ENCODE measurements at regions not wholly inside any gene's neighbourhood (a gene's known extent, or its start where the extent isn't known, plus 50 kb on each side); places are given as distances from the start of the nearest gene placed in this dataset.

DNA sequence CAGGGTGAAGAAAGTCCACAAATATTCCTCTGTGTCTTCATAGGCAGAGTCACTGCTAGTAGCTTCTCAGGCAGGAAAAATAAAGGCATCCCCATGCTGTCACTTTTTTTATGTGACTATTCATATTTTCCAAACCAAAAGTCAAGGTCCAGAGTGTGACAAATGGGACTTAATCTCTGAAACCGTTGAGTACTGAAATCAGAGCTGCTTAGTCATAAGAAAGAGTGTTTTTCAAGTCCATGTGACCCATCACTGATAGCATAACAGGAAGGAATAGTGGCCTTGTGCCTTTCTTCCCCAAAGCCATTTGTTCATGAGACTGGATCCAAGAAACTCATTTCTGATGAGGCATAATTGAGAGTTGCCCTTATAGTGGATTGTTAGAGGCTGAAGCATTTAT is 210.3 kb upstream of the TSHZ2 start:
- DNase-seq (ENCODE audit: low read depth in 1 of 2, low spot score in 2 of 2) (no peak), FAIRE-seq (no peak)
- TF ChIP-seq RAD21 (IDR thresholded peaks at IDR 0.05 in 1 of 2, conservative IDR thresholded peaks at IDR 0.05 in 1 of 2; ENCODE audit: low read depth in 2 of 2, low read length in 2 of 2) (no peak), SIRT6 (IDR thresholded peaks at IDR 0.05; ENCODE audit: low read length) (no peak), MAFK (IDR thresholded peaks at IDR 0.05; ENCODE audit: low read depth, low read length) (no peak), EGR1 (IDR thresholded peaks at IDR 0.05; ENCODE audit: borderline replicate concordance, low read depth, low read length) (no peak), CHD1 (IDR thresholded peaks at IDR 0.05; ENCODE audit: low read depth, low read length) (no peak)
- Histone ChIP-seq H3K79me2 (ENCODE audit: control insufficient read depth in 1 of 2, insufficient read depth in 2 of 2, low read length in 2 of 2) (no peaks in the 10 kb centered on the region), H4K91ac (replicated peaks; ENCODE audit: insufficient read length, low read length) (no peak overlapping the region), H3K27me3 (replicated peaks in 1 of 4; ENCODE audit: control insufficient read depth in 3 of 4, extremely low read depth in 1 of 4, insufficient read depth in 3 of 4, low read length in 3 of 4) (no peaks in the 10 kb centered on the region), H2BK120ac (replicated peaks; ENCODE audit: low read depth, low read length) (no peak overlapping the region), H2AK5ac (ENCODE audit: low read depth, low read length) (no peak overlapping the region), H3K27ac (ENCODE audit: low read depth, low read length) (no peak overlapping the region), H3K4me2 (ENCODE audit: insufficient read depth in 1 of 2, low read depth in 2 of 2, low read length in 2 of 2) (no peak overlapping the region), H4K20me1 (replicated peaks in 1 of 2; ENCODE audit: control insufficient read depth in 1 of 2, insufficient read depth in 2 of 2, low read length in 2 of 2) (no peaks in the 10 kb centered on the region), H3K23ac (ENCODE audit: insufficient read length) (no peak overlapping the region), H3K18ac (ENCODE audit: extremely low read depth, low read length) (no peak overlapping the region), H2BK20ac (ENCODE audit: low read length) (no peak overlapping the region), H2BK15ac (ENCODE audit: low read length) (no peak overlapping the region), H3K36me3 (ENCODE audit: control insufficient read depth in 2 of 4, insufficient read depth in 4 of 4, low read length in 3 of 4) (no peaks in the 10 kb centered on the region), H3K4ac (replicated peaks; ENCODE audit: insufficient read length, low read depth, low read length) (no peak overlapping the region), H3K14ac (ENCODE audit: insufficient read length) (no peak overlapping the region), H4K5ac (ENCODE audit: insufficient read length, low read depth, low read length) (no peak overlapping the region), H3K56ac (replicated peaks; ENCODE audit: insufficient read length, low read depth, low read length) (no peak overlapping the region), H3K23me2 (ENCODE audit: low read depth, low read length) (no peaks in the 10 kb centered on the region), H4K8ac (ENCODE audit: extremely low read depth, insufficient read depth, low read length) (no peak overlapping the region), H3K4me1 (replicated peaks in 1 of 4; ENCODE audit: control insufficient read depth in 3 of 4, insufficient read depth in 4 of 4, low read length in 3 of 4) (no peaks in the 10 kb centered on the region), H2BK5ac (ENCODE audit: low read depth, low read length) (no peak overlapping the region), H3K79me1 (ENCODE audit: low read depth, low read length) (no peaks in the 10 kb centered on the region), H2AFZ (ENCODE audit: low read length) (no peak overlapping the region), H3K4me3 (ENCODE audit: extremely low read depth in 1 of 4, insufficient read depth in 2 of 4, low read depth in 3 of 4, low read length in 4 of 4) (no peak overlapping the region), H2BK12ac (ENCODE audit: low read depth, low read length) (no peak overlapping the region), H3K9me3 (ENCODE audit: insufficient read depth in 2 of 2, low read depth in 1 of 2, low read length in 1 of 2) (0 out of 4 replicates have a peak, but pooled peaks cover 0 to 4% of the 10 kb centered on the region in 2 experiments), H3K9ac (replicated peaks in 1 of 4; ENCODE audit: extremely low read depth in 1 of 4, low read depth in 3 of 4, low read length in 3 of 4) (no peak overlapping the region)
- CTCF ChIA-PET (ENCODE audit: partially characterized antibody) = interaction anchor here (1.2 to 2.0 kb wide), 2 partner anchors 25 to 450 kb away, joined by 5 to 7 read pairs; no protein-coding TSS in a partner anchor
- 87% methylated on average over 1 of the region's 1 CpG; no CpG with 5 or more reads in 1 of the 2 experiments for WGBS, 2 experiments (ENCODE audit: extremely low coverage in 1 of 2, insufficient coverage in 1 of 2, insufficient read length in 1 of 2, insufficient replicate concordance in 2 of 2, low coverage in 1 of 2, low lambda C conversion rate in 2 of 2, missing lambda C conversion rate in 1 of 2)
- POLR2A ChIA-PET (ENCODE audit: partially characterized antibody) = no interaction called here

Measured in H1 (cell line).